SU-DHL-6 (cell line): ENCODE measurements at regions not wholly inside any gene's neighbourhood (a gene's known extent, or its start where the extent isn't known, plus 50 kb on each side); places are given as distances from the start of the nearest gene placed in this dataset.

Experiments
- H2AFZ ChIP-seq: fragments of 200-600 bp; sonication (generic); 2 replicates; pipeline ENCODE4 v1.6.1; 2014; ENCODE audit warnings: low read depth, mild to moderate bottlenecking, moderate library complexity, mixed read lengths, antibody characterized with exemption, low read length; ENCODE audit not compliant: severe bottlenecking
- H3F3A ChIP-seq: fragments of 200-600 bp; shearing (Covaris generic); 2 replicates; pipeline ENCODE4 v1.6.0; 2016; ENCODE audit warnings: antibody characterized with exemption, mild to moderate bottlenecking; ENCODE audit not compliant: insufficient read depth
- H3K27ac ChIP-seq: fragments of 200-600 bp; sonication (generic); 2 replicates; pipeline ENCODE4 v1.5.1; 2016; ENCODE audit warnings: low read depth, mild to moderate bottlenecking, low read length, moderate library complexity, mixed read lengths
- H3K27me3 ChIP-seq: fragments of 200-600 bp; sonication (generic), shearing (Covaris generic); 2 replicates; pipeline ENCODE4 v1.6.0; 2014; ENCODE audit warnings: mild to moderate bottlenecking, low read length
- H3K36me3 ChIP-seq: fragments of 200-600 bp; sonication (generic); 2 replicates; pipeline ENCODE4 v1.6.1; 2014; ENCODE audit warnings: mild to moderate bottlenecking, low read length, mixed read lengths
- H3K4me2 ChIP-seq: fragments of 300-600, 200-600 bp; shearing (Covaris generic), sonication (generic); 2 replicates; pipeline ENCODE4 v1.6.0; 2014; ENCODE audit warnings: low read length, low read depth, mild to moderate bottlenecking; ENCODE audit not compliant: poor library complexity, severe bottlenecking
- H3K4me3 ChIP-seq: fragments of 200-600 bp; sonication (generic); 2 replicates; pipeline ENCODE4 v1.5.1; 2014; ENCODE audit warnings: antibody characterized with exemption, low read length, mild to moderate bottlenecking, mixed read lengths; ENCODE audit not compliant: insufficient read depth, poor library complexity, severe bottlenecking
- H3K79me2 ChIP-seq: fragments of 200-600 bp; sonication (generic); 2 replicates; pipeline ENCODE4 v1.6.1; 2014; ENCODE audit warnings: mild to moderate bottlenecking, low read length, moderate library complexity; ENCODE audit not compliant: insufficient read depth
- H3K9ac ChIP-seq: fragments of 200-600 bp; sonication (generic); 2 replicates; pipeline ENCODE4 v1.7.0; 2014; ENCODE audit warnings: mild to moderate bottlenecking, low read length
- H3K9me2 ChIP-seq: fragments of 200-600 bp; sonication (generic); replicated peaks from 2 replicates; pipeline ENCODE4 v1.6.1; 2014; ENCODE audit warnings: low read length; ENCODE audit not compliant: insufficient read depth
- H3K9me3 ChIP-seq: fragments of 200-600 bp; sonication (generic); 2 replicates; pipeline ENCODE4 v1.6.1; 2014; ENCODE audit warnings: low read length, mixed read lengths; ENCODE audit not compliant: insufficient read depth
- H4K20me1 ChIP-seq: fragments of 200-600 bp; sonication (generic); 2 replicates; pipeline ENCODE4 v1.6.1; 2014; ENCODE audit warnings: low read depth, mild to moderate bottlenecking, antibody characterized with exemption, low read length, moderate library complexity, mixed read lengths
- CTCF ChIP-seq: fragments of 200-600 bp; sonication (generic); IDR thresholded peaks from one replicate; pipeline ENCODE4 v1.5.1; 2017; ENCODE audit warnings: antibody characterized with exemption, mild to moderate bottlenecking, low read length, moderate library complexity; ENCODE audit not compliant: insufficient read depth, poor library complexity, severe bottlenecking
- EZH2phosphoT487 ChIP-seq: fragments of 200-600 bp; sonication (generic), shearing (Covaris generic); conservative IDR thresholded peaks from 2 replicates; pipeline ENCODE4 v1.6.1; 2018; ENCODE audit warnings: mild to moderate bottlenecking, antibody characterized with exemption, low read length, moderate library complexity, mixed read lengths

- Histone ChIP-seq H3K4me3 (no peak overlapping the region), H2AFZ (no peak overlapping the region), H3K4me2 (no peak overlapping the region), H3K27me3 (0 out of 2 replicates have a peak, but pooled peaks cover 6% of the 10 kb centered on the region), H3K9ac (no peak overlapping the region), H3K79me2 (no peaks in the 10 kb centered on the region), H3K9me2 (no peaks in the 10 kb centered on the region), H3K36me3 (no peaks in the 10 kb centered on the region), H3K27ac (no peak overlapping the region), H3F3A (no peaks in the 10 kb centered on the region), H3K9me3 (no peaks in the 10 kb centered on the region), H4K20me1 (no peaks in the 10 kb centered on the region)
- TF ChIP-seq EZH2phosphoT487 (no peak), CTCF (no peak)
These were observed 234.7 kb upstream of the ECI2 start for GRCh38 chr6:4370066-4370465.

GRCh38 chr6:4369616-4370015, 234.2 kb upstream of the ECI2 start:
- Histone ChIP-seq H3F3A (no peaks in the 10 kb centered on the region), H3K9ac (no peak overlapping the region), H3K27me3 (0 out of 2 replicates have a peak, but pooled peaks cover 6% of the 10 kb centered on the region), H3K27ac (no peak overlapping the region), H2AFZ (no peak overlapping the region), H3K79me2 (no peaks in the 10 kb centered on the region), H3K4me3 (no peak overlapping the region), H3K36me3 (no peaks in the 10 kb centered on the region), H4K20me1 (no peaks in the 10 kb centered on the region), H3K4me2 (no peak overlapping the region), H3K9me2 (no peaks in the 10 kb centered on the region), H3K9me3 (no peaks in the 10 kb centered on the region)
- TF ChIP-seq EZH2phosphoT487 (no peak), CTCF (no peak)

- Histone ChIP-seq H3F3A (no peaks in the 10 kb centered on the region), H3K4me3 (no peak overlapping the region), H3K9me2 (no peaks in the 10 kb centered on the region), H3K27me3 (0 out of 2 replicates have a peak, but pooled peaks cover 6% of the 10 kb centered on the region), H3K4me2 (no peak overlapping the region), H3K36me3 (no peaks in the 10 kb centered on the region), H3K79me2 (no peaks in the 10 kb centered on the region), H3K9ac (no peak overlapping the region), H4K20me1 (no peaks in the 10 kb centered on the region), H3K9me3 (no peaks in the 10 kb centered on the region), H3K27ac (no peak overlapping the region), H2AFZ (no peak overlapping the region)
- TF ChIP-seq EZH2phosphoT487 = no peak
- TF ChIP-seq CTCF = no peak
These were observed 233.3 kb upstream of the ECI2 start for GRCh38 chr6:4368649-4369048.
